ENCODE measurements at regions not wholly inside any gene's neighbourhood (a gene's known extent, or its start where the extent isn't known, plus 50 kb on each side); places are given as distances from the start of the nearest gene placed in this dataset.

GRCh38 chr3:166283840-166284239 is 446.6 kb upstream of the BCHE start:
- TF ChIP-seq, protein P1, sequence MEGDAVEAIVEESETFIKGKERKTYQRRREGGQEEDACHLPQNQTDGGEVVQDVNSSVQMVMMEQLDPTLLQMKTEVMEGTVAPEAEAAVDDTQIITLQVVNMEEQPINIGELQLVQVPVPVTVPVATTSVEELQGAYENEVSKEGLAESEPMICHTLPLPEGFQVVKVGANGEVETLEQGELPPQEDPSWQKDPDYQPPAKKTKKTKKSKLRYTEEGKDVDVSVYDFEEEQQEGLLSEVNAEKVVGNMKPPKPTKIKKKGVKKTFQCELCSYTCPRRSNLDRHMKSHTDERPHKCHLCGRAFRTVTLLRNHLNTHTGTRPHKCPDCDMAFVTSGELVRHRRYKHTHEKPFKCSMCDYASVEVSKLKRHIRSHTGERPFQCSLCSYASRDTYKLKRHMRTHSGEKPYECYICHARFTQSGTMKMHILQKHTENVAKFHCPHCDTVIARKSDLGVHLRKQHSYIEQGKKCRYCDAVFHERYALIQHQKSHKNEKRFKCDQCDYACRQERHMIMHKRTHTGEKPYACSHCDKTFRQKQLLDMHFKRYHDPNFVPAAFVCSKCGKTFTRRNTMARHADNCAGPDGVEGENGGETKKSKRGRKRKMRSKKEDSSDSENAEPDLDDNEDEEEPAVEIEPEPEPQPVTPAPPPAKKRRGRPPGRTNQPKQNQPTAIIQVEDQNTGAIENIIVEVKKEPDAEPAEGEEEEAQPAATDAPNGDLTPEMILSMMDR (IDR thresholded peaks at IDR 0.05) = no peak
- TF ChIP-seq POLR2A (IDR thresholded peaks at IDR 0.05; ENCODE audit: low read depth) (no peak), POLR2AphosphoS5 (IDR thresholded peaks at IDR 0.05) (no peak)

Data from esophagus muscularis mucosa (tissue), 3 donors.